Suppressor macrophage treated with lipopolysaccharide for 4 hours (primary cell): ENCODE measurements at regions not wholly inside any gene's neighbourhood (a gene's known extent, or its start where the extent isn't known, plus 50 kb on each side); places are given as distances from the start of the nearest gene placed in this dataset.

Experiments
- DNase-seq: peaks from one replicate; pipeline ENCODE4 v3.0.0-alpha.2; 2020

GRCh38 chr12:107351109-107351508 lies 257.8 kb upstream of the CRY1 start:
- no peak for DNase-seq

- DNase-seq: no peak
Measured at GRCh38 chr12:107351713-107352112, 258.4 kb upstream of the CRY1 start.

DNA sequence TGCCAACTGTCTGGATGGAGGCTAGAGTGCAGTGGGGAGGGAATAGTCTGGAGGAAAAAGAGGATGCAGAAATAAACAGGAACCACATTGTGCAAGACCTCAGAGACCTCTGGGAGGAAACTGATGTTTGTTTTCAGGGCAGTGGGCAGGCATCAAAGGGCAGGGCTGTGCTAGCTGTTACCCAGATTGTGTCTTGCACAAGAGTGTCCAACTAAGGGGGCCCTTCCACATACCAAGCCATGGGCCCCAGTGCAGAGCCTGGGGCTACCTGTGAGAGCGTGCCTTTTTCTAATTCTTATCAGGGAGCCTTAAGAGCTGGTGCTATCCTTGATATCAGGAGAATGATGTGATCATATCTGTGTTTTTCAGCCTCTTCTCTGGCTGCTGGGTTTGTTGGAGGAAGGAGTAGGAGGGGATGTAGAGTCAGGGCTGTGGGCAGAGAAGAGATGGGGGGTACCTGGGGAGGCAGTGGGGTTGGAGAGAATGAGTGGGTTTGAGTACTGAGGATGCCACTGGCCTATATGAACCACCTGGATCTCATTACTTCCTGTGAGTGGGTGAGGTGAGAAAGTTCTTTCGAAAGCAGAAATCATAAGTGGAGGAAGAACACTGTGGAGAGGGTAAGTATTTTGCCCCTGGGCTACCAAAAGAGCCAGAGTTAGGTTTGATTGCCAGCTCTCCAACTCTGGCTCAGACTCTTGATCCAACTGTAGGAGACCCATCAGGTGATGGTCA lies 259.2 kb upstream of the CRY1 start:
- DNase-seq: peak; percentile 40

GRCh38 chr12:107353312-107353711 lies 260.0 kb upstream of the CRY1 start:
- no peak for DNase-seq

GRCh38 chr12:107355004-107355565 lies 261.7 kb upstream of the CRY1 start:
- DNase-seq: no peak

- DNase-seq: no peak
Measured at GRCh38 chr12:107355612-107356011, 262.3 kb upstream of the CRY1 start.

GRCh38 chr12:107356266-107356936 lies 263.1 kb upstream of the CRY1 start:
- no peak for DNase-seq

DNA sequence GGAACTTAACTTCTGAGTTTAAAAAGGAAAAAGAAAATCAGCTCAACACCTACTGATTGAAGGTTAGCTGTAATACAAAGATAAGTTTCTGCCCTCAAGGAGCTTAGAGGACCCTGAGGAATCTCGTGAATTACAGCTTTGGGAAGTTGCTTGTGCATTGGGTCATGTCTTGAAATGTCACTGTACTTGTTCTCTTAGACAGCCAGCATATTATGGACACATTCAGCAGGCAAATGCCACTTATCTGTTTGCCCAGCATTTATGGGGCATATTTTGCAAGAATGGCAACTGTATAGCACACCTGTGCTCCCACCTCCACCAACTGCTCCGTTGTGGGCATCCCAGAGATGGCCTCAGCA lies 263.6 kb upstream of the CRY1 start:
- no peak for DNase-seq

- DNase-seq: no peak
Measured at GRCh38 chr12:107359382-107359781, 266.0 kb upstream of the CRY1 start.

- no peak for DNase-seq
Measured at GRCh38 chr12:107360033-107360432, 266.7 kb upstream of the CRY1 start.

GRCh38 chr12:107360482-107360881 lies 267.1 kb upstream of the CRY1 start:
- DNase-seq: no peak

- no peak for DNase-seq
Measured at GRCh38 chr12:107361970-107362369, 268.6 kb upstream of the CRY1 start.

GRCh38 chr12:107362960-107363359 lies 269.6 kb upstream of the CRY1 start:
- DNase-seq: no peak

DNA sequence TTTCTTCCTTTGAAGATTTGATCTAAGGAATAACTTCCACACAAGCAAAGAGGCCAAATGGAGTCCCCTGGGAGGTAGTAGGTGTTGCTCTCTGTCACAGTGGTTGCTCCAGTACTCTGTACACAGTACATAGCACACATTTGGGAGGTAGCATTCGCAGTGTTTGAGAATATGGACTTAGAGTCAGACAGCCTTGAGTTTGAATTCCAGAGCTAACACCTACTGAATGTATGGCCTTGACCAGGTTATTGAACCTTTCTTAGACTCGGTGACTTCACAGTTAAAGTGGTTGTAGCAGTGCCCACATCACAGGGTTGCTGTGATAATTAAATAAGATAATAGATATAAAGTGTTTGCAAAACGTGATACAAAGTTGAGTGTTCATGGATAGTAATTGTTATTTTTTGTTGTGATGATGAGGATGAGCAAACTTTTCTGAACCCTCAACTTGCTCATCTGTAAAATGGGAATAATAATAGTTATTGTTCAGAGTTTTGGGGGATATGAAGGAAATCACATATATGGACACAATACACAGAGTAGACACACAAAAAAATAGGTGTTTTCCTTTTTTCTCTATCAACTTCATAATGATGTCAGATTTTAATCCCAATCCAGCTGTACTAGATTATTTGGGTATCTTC lies 271.6 kb upstream of the CRY1 start:
- no peak for DNase-seq

DNA sequence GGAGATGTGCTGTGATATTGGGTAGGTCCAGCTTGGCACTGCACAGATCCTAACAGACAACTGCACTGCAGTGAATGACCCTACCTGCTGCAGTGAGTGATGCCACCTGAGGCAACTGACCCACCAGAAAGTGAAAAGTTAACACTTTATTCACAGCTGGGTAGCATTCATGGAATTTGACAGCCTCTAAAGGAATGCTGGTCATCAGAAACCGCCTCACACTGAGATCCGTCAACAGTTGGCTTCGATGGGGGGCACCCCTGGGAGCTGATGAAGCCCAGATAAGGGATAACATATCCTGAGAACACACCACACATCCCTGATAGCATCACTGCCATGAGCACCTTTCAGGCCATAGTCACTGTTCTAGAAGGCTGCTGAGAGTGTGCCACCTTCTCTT lies 272.4 kb upstream of the CRY1 start:
- no peak for DNase-seq

DNA sequence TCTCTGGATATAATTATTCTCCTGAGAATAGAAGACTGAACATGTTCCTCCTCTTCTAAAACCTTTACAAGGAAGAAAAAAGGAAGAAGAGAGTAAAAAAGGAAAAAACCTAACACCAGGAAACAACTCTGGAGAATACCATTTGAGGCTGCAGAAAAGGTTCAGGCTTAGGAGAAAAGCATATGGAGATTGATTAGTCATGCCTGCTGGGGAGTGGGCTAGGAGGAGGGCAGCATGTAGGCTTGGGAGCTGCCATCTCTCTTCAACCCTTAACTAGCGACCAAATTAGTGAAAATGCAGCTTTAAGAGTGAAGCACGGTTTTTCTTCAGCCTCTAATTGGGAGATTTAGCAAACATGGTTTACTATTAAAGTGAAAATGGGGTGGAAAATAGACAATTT lies 273.0 kb upstream of the CRY1 start:
- DNase-seq: no peak

DNA sequence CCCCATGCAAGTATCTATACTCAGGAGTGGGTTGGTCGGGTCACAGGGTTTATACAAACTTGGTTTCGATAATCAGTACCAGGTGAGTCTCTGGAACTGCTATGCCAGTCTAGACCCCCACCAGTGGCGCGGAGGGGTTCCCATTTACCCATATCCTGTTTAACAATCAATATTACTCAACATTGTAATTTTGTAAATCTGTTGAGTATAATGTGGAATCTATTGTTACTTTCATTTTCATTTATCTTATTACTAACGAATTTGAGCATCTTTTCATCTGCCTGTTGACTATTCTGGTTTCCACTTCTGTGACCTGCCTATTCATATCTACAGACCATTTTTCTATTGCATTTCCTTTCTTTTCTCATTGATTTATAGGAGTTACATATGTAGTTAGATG lies 275.2 kb upstream of the CRY1 start:
- peak; percentile 41 for DNase-seq

- DNase-seq: peak; percentile 22
Measured at GRCh38 chr12:107369006-107369405, 275.7 kb upstream of the CRY1 start.

- DNase-seq: peak; percentile 42
Measured at GRCh38 chr12:107369679-107370078, 276.3 kb upstream of the CRY1 start.

DNA sequence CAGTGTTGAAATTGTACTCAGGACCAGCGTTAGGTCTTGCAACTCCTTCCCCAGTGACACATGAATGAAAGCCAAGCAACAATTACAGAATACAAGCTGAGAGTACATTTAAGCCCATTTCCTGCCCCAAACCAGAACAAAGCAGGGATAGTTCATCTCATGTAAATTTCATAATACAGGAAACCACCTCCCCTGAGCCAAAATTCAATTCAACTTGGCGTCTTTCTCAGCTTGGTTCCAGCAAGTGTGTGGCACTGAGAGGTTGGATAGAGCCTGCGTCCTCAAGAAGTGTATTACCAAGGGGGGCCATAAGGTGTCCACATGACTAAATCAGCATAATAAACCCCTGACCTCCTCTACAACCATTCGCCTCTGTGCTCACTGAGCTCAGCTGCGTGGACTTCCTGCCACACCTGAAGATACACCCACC lies 278.9 kb upstream of the CRY1 start:
- DNase-seq: peak; percentile 57

DNA sequence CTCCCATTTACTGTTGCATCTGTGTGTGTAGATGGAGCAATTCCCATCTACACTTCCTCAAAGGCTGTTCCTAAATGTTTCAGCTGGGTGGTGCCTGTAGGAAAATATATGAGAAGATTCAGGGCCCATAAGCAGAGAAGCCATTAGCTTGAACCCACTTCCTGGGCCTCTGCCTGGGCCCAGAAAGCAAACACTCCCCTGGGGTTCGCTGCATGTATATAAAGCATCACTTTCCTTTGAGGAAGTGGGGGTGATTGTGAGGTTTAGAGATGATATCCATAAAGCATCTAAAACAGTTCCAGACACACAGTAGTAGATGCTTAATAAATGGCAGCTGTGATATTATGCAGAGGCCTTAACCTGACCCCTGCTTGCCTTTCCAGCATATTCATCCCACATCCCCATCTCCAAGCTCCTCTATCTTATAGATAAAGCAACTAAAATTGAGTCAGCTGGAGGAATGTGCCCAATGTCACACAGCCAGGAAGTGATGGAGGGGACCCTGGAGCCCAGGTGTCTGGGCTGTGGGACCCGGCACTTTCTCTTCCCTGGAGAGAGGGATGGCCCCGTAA lies 280.0 kb upstream of the CRY1 start:
- DNase-seq: no peak

GRCh38 chr12:107374161-107374840 lies 281.0 kb upstream of the CRY1 start:
- no peak for DNase-seq

DNA sequence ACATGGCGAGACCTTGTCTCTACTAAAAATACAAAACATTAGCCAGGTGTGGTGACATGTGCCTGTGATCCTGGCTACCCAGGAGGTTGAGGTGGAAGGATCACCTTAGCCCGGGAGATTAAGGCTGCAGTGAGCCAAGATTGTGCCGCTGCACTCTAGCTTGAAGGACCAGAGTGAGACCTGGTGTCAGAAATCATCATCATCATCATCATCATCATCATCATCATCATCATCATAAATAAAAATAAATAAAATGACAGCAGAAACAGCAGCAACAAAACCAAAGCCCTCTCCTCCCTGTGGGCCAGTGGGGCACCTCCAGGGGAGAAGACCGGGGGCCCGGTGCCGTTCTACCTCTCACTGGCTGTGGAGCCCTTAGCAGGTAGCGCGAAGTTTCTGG lies 281.9 kb upstream of the CRY1 start:
- DNase-seq: no peak
